Hematopoietic multipotent progenitor cell treated with erythropoietin and hydrocortisone succinate and interleukin-3 and kit ligand, for 15 days (in vitro differentiated cells): ENCODE measurements at regions not wholly inside any gene's neighbourhood (a gene's known extent, or its start where the extent isn't known, plus 50 kb on each side); places are given as distances from the start of the nearest gene placed in this dataset.
"Not testable (repeated sequence)": the region's sequence is repeated elsewhere in the genome, so short reads cannot be mapped to it uniquely, and the experiment has no call there.

Source experiments
- DNase-seq: peaks from one replicate; pipeline ENCODE4 v3.0.0-alpha.2; 2015; ENCODE audit warnings: low spot score

- no peak for DNase-seq
Measured at GRCh38 chr6:71602385-71603007, 283.9 kb upstream of the RIMS1 start.

DNA sequence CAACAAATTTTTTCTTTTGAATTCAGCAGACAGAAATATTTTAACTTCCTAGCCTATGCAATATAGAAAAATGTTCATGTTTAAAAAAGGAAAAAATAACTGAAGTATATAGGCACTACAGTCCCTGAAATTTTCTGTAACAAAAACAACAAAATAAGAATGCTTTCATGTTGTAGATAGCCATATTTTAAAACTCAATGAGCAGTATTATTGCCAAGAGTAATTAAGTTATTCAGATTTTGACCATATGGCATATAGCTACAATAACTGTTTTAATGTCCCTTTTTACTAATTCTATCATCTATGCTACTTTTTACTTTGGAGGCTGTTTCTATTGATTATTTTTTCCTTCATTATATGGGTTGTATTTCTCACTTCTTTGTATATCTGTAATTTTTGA is 283.3 kb upstream of the RIMS1 start:
- DNase-seq, result no peak

- DNase-seq, result no peak
Measured at GRCh38 chr6:71608646-71609045, 277.7 kb upstream of the RIMS1 start.

GRCh38 chr6:71619836-71620235 is 266.5 kb upstream of the RIMS1 start:
- no peak for DNase-seq

- DNase-seq, result no peak
Measured at GRCh38 chr6:71621918-71622519, 264.3 kb upstream of the RIMS1 start.

DNA sequence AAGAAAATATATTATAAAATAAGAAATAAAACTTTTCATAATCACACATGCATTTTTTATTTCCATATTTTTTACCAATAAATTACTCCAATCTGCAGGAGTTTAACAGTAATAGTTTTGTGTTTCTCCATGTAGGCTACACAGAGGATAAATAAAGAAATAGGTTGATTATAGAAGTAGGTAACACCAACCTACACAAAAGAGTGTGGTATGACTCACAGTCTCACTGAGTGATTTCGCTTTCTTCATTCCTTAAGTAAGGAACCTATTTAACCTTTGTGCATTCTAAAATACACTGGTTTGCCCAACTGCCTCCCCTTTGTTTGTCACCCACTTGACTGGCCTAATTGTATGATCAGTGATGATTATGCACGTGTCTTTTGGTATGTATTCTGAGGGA is 244.2 kb upstream of the RIMS1 start:
- DNase-seq, result no peak

DNA sequence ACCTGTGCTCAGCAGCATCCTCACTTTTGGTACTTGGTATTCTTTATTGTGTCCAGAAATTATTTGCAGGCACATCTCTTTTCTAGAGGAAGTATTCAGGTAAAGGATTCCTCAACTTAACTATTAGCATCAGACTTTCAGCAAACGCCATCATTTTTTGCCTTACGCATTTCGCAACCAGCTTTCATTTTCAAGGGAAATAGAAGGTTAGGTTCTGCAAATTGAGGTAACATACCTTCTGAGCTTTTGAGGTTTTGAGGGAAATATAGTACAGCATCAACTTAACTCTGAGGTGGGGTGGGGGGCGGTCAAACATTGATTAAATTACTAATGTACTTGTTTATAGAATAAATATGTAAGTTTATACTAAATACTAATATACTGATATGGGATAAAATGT is 243.6 kb upstream of the RIMS1 start:
- no peak for DNase-seq

DNA sequence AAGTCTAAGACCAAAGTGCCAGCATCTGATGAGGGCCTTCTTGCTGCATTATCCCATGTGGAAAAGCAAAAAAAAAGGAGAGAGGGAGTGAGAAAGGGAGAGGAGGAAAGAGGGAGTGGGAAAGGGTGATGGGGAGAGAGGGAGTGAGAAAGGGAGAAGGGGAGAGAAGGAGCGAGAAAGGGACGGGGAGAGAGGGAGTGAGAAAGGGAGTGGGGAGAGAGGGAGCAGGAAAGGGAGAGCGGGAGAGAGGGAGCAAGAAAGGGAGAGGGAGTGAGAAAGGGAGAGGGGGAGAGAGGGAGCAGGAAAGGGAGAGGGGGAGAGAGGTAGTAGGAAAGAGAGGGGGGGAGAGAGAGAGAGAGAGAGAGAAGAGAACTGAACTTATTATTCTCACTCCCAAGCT is 241.1 kb upstream of the RIMS1 start:
- no peak for DNase-seq

DNA sequence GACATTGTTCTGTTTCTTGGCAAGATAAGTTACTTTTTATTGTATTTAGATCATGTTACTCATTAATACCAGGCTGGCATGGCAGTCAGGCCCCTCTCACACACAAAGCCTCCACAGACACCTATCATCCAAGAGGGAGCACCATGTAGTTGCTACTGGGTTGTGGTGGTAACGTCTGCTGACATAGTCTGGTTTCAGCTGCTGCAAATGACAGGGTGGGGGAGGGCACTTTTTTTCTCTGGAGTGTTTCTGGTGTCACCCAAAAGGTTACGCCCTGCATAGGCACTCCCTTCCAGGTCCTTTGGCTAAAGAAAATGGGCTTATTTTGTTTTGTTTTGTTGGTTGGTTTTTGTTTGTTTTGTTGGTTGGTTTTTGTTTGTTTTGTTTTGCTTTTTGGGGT is 236.4 kb upstream of the RIMS1 start:
- DNase-seq, result no peak

DNA sequence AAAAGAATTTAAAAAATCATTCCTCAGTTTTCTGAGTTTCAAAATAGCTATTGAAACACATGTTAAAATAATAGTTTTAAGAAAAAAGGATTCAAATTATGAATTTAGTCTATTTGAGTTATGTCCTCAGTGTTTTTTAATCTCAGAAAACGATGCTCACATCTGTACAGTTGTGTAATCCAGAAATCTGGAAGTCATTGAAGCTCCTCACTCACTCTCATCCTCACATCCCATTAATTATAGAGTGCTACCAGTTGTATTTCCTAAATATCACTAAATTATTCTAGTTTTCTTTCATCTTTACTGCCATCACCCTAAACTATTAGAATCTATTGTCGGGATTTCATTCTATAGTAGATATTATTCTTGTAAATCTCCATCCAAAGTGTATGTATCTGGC is 234.7 kb upstream of the RIMS1 start:
- DNase-seq, result no peak

DNA sequence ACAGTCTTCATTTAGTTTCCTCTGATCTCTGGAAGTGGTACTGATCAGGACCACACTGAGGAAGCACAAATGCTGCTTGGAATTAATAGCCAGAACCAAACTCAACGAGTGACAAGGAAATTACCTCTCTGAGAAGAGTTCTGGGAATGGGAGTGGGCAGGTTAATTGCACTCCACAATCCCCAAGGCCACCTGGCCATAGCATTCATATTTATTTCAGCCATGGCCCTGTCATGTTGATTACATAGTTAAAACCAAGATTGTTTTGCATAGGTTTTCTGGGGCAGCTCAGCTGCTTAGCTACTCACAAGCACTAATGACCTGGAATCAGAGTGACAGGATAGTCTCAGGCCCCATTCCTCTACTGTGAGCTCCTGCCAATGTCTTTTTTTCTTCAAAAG is 230.2 kb upstream of the RIMS1 start:
- DNase-seq, result no peak

- DNase-seq, result no peak
Measured at GRCh38 chr6:71665931-71666330, 220.4 kb upstream of the RIMS1 start.

DNA sequence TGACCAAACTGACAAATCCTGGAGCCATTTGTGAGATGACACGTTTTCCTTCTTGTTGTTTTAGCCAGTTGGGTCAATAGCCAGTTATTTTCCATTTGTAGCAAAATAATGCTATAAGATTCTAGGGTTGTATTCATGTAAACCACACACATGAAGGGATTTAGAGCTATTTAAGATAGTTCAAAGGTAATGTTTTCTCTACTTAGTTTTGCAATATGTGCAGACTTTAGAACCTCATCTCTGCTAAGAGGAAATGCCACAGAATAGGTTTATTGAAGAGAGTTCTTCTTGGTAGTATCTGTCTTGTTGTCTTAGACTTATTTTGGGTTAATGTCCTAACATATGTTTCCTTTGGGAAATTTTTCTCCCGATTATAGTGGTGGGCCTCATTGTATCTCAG is 213.5 kb upstream of the RIMS1 start:
- no peak for DNase-seq

- no peak for DNase-seq
Measured at GRCh38 chr6:71675386-71675785, 211.0 kb upstream of the RIMS1 start.

- DNase-seq, result no peak
Measured at GRCh38 chr6:71676298-71676697, 210.1 kb upstream of the RIMS1 start.

DNA sequence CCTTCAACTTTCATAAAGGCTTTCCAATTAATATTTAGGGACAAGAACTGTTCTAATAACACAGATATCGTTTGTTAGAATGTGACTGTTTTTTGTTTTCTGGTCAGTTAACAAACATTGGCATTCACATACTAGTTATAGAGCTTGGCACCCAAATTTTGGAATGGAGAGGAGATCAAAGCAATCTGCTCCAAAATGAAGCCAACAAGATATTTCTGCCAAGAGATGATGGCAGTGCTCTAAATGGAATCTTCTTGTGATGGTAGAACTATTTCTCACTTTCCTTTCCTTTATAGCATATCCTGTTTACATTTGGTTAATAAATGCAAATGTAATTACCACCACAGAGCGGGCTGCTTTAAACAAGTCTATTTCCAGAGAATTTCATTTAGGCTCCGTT is 208.3 kb upstream of the RIMS1 start:
- no peak for DNase-seq

DNA sequence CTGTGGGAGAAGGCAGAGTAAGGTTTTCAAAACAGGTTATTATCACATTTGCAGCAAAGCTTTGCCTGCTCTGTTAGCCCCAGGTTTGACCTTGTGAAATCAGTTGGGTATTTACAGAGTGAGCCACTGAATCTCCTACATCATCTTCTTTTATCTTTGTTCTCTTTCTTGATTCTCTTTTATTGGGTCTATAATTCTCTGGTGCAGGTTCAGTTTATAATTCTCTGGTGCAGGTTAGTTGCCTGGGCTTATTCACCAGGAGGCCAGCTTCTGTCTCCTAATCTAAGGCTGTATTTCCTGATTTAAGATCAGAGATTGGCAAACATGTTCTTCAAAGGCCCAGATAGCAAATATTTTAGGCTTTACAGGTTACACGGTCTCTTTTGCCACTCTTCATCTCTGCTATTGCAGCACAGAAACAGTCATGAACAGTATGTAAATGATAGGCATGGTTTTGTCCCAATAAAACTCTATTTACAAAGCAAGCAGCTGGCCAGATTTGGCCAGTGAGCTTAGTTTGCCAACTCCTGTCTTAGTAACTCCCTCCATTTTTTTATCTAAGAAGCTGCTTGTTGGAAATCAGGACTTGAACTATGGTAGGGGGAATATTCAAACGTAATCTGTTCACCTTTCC is 205.0 kb upstream of the RIMS1 start:
- DNase-seq, result no peak

DNA sequence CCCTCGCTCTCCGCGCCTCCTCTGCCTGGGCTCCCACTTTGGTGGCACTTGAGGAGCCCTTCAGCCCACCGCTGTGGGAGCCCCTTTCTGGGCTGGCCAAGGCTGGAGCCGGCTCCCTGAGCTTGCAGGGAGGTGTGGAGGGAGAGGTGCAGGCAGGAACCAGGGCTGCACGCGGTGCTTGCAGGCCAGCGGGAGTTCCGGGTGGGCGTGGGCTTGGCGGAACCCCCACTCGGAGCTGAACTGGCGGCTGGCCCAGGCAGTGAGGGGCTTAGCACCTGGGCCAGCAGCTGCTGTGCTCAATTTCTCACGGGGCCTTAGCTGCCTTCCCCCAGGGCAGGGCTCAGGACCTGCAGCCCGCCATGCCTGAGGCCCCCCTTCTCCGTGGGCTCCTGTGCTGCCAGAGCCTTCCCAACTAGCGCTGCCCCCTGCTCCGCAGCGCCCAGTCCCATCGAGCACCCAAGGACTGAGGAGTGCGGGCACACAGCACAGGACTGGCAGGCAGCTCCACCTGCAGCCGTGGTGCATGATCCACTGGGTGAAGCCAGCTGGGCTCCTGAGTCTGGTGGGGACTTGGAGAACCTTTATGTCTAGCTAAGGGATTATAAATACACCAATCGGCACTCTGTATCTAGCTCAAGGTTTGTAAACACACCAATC is 200.2 kb upstream of the RIMS1 start:
- not testable (repeated sequence) for DNase-seq

- DNase-seq, result no peak
Measured at GRCh38 chr6:71698702-71699101, 187.6 kb upstream of the RIMS1 start.

DNA sequence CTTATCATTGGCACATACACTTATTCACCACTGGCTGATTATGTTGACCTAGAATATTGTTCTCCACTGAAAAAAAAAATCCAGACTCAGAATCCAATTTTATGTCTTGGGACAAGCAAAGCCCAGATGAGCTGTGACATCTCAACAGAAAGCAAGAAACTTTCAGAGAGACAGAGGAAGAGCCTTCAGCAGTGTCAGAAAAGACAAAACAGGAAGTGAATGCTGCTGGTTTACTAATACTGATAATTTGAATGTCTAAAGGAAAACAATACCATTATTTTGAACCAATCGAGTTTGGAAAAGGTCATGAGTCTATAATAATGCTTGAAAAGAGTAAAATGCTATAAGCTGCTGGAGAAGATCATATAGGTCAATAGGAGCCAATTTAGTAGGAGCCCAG is 179.8 kb upstream of the RIMS1 start:
- no peak for DNase-seq

DNA sequence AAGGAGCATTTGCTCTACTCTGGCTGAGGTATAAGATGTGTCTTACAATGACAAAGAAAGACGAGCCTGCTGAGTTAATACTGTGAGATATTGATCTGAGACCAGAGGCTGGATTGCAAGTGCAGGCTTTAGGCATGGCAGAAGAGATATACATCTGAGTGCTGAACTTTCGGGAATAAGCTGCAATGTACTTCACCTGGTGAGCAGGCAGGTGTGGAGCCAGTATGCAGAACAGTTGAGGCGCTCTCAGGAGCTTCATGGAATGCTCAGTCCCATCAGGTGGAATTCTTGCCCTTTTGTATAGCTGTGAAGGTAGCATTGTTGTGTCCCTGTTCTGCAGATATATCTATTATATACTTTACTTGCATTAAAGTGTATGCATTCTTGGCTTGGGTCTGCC is 179.3 kb upstream of the RIMS1 start:
- DNase-seq, result no peak

DNA sequence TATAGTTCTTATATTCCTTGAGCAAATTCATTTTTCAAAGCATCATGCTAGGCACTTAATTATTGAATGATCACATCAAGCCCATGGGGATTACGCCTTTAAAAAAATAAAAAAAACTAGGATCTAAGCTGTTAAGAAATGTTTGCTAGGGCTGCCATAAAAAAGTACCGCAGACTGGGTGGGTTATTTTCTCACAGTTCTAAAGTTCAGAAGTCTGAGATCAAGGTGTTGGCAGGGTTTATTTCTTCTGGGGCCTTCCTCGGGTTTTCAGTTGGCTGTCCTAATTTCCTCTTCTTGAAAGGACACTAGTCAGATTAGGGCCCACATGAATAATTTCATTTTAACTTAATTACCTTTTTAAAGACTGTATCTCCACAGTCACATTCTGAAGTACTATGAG is 165.6 kb upstream of the RIMS1 start:
- DNase-seq, result no peak

- no peak for DNase-seq
Measured at GRCh38 chr6:71721642-71722041, 164.7 kb upstream of the RIMS1 start.
